Gastrocnemius medialis (tissue), 4 donors: ENCODE measurements at regions not wholly inside any gene's neighbourhood (a gene's known extent, or its start where the extent isn't known, plus 50 kb on each side); places are given as distances from the start of the nearest gene placed in this dataset.

Experiments used
- CTCF ChIP-seq, 5 experiments: fragments of 450-650 bp in 3 of 5; fragments of 200-600 bp in 2 of 5; sonication (generic) in 2 of 5; IDR thresholded peaks in 4 of 5; conservative IDR thresholded peaks in 1 of 5; 1 replicate in 4 of 5; 2 replicates in 1 of 5; pipeline ENCODE4 v1.5.1; 2016 to 2019; ENCODE audit warnings: antibody characterized with exemption in 5 of 5, mild to moderate bottlenecking in 3 of 5, moderate library complexity in 3 of 5
- POLR2A ChIP-seq, 2 donors: fragments of 450-650 bp; IDR thresholded peaks; one replicate each; pipeline ENCODE4 v1.6.1; 2017; ENCODE audit warnings: antibody characterized with exemption in 2 of 2, mild to moderate bottlenecking in 2 of 2, moderate library complexity in 2 of 2

GRCh38 chrX:20796450-20796849 lies 529.7 kb upstream of the RPS6KA3 start:
- TF ChIP-seq CTCF (IDR thresholded peaks at IDR 0.05 in 4 of 5, conservative IDR thresholded peaks at IDR 0.05 in 1 of 5) (no peak), POLR2A (IDR thresholded peaks at IDR 0.05) (no peak)
